Body of pancreas (tissue), 4 donors: ENCODE measurements at regions not wholly inside any gene's neighbourhood (a gene's known extent, or its start where the extent isn't known, plus 50 kb on each side); places are given as distances from the start of the nearest gene placed in this dataset.

Source experiments
- POLR2A ChIP-seq, 3 donors: fragments of 450-650 bp; IDR thresholded peaks; one replicate each; pipeline ENCODE4 v1.6.1; 2016; ENCODE audit warnings: antibody characterized with exemption in 3 of 3, mild to moderate bottlenecking in 2 of 3
- TF ChIP-seq, protein P1 (sequence below), 7 experiments: fragments of 450-650 bp in 4 of 7; fragments of 200-600 bp in 3 of 7; sonication (generic) in 3 of 7; IDR thresholded peaks; one replicate each; pipeline ENCODE4 v1.5.1; 2016 to 2019; ENCODE audit warnings: antibody characterized with exemption in 7 of 7

DNA sequence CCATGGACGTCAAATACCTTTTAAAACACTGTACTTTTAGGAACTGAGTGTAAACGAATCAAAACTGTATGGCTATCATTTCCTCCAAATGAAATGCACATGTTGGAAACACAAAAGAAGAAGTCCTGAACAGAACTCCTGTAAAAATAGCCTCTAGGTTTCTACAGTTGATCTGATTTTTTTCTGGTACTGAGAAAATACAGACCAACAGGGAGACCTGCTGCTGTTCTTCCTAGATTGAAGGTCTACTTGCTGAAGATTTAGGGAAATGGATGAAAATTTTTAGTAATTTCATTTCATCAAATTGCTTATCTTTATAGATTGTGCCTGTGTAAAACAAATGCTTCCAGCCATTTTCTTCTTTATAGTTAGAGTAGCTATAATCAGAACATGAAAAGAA is 520.4 kb downstream of the SLITRK6 start:
- TF ChIP-seq, protein P1, sequence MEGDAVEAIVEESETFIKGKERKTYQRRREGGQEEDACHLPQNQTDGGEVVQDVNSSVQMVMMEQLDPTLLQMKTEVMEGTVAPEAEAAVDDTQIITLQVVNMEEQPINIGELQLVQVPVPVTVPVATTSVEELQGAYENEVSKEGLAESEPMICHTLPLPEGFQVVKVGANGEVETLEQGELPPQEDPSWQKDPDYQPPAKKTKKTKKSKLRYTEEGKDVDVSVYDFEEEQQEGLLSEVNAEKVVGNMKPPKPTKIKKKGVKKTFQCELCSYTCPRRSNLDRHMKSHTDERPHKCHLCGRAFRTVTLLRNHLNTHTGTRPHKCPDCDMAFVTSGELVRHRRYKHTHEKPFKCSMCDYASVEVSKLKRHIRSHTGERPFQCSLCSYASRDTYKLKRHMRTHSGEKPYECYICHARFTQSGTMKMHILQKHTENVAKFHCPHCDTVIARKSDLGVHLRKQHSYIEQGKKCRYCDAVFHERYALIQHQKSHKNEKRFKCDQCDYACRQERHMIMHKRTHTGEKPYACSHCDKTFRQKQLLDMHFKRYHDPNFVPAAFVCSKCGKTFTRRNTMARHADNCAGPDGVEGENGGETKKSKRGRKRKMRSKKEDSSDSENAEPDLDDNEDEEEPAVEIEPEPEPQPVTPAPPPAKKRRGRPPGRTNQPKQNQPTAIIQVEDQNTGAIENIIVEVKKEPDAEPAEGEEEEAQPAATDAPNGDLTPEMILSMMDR (IDR thresholded peaks at IDR 0.05) = no peak
- TF ChIP-seq POLR2A (IDR thresholded peaks at IDR 0.05) = no peak
